HepG2 (cell line): ENCODE measurements at regions not wholly inside any gene's neighbourhood (a gene's known extent, or its start where the extent isn't known, plus 50 kb on each side); places are given as distances from the start of the nearest gene placed in this dataset.

Experiments used
- CEBPG ChIP-seq: IDR thresholded peaks from 2 replicates; pipeline ENCODE4 v1.6.1; 2016
- CHCHD3 ChIP-seq: sonication (generic); formaldehyde crosslinking; IDR thresholded peaks from 2 replicates; pipeline ENCODE4 v1.8.0; 2022; ENCODE audit warnings: mild to moderate bottlenecking, missing genetic modification reagents, moderate library complexity
- CREB1 ChIP-seq, 2 experiments: fragments of 450-650 bp in 1 of 2; IDR thresholded peaks; 2 replicates each; pipeline ENCODE4 v1.6.1; 2016 to 2017; ENCODE audit warnings: control low read depth in 1 of 2, mild to moderate bottlenecking in 1 of 2, missing compliant biosample characterization in 1 of 2, missing genetic modification characterization in 1 of 2
- DPF2 ChIP-seq: sonication (generic); formaldehyde crosslinking; IDR thresholded peaks from 2 replicates; pipeline ENCODE4 v1.4.0; 2020; ENCODE audit warnings: mild to moderate bottlenecking, low read depth, missing genetic modification reagents, borderline replicate concordance
- GTF3A ChIP-seq: sonication (generic); formaldehyde crosslinking; conservative IDR thresholded peaks from 2 replicates; pipeline ENCODE4 v1.4.0; 2020; ENCODE audit warnings: mild to moderate bottlenecking, missing genetic modification reagents
- HNRNPH1 ChIP-seq: fragments of 200-400 bp; formaldehyde crosslinking; optimal IDR thresholded peaks from 2 replicates; pipeline ENCODE3; 2017; ENCODE audit warnings: mild to moderate bottlenecking, low read depth, low read length
- KDM5B ChIP-seq: sonication (generic); formaldehyde crosslinking; IDR thresholded peaks from 2 replicates; pipeline ENCODE4 v1.4.0; 2020; ENCODE audit warnings: missing genetic modification reagents, mild to moderate bottlenecking, borderline replicate concordance
- MED1 ChIP-seq: sonication (generic); formaldehyde crosslinking; IDR thresholded peaks from 2 replicates; pipeline ENCODE4 v1.4.0; 2020; ENCODE audit warnings: missing genetic modification reagents
- MLLT10 ChIP-seq: sonication (generic); formaldehyde crosslinking; IDR thresholded peaks from 2 replicates; pipeline ENCODE4 v1.4.0; 2020; ENCODE audit warnings: missing genetic modification reagents
- MXD4 ChIP-seq: IDR thresholded peaks from 2 replicates; pipeline ENCODE4 v1.6.1; 2016; ENCODE audit warnings: mild to moderate bottlenecking, missing biosample characterization, missing genetic modification reagents
- NPAS2 ChIP-seq: sonication (generic); formaldehyde crosslinking; IDR thresholded peaks from 2 replicates; pipeline ENCODE4 v1.8.0; 2022; ENCODE audit warnings: mild to moderate bottlenecking, missing genetic modification reagents, borderline replicate concordance
- NR2C2 ChIP-seq: sonication (generic); formaldehyde crosslinking; IDR thresholded peaks from 2 replicates; pipeline ENCODE4 v1.4.0; 2020; ENCODE audit warnings: missing genetic modification reagents, mild to moderate bottlenecking, moderate library complexity, borderline replicate concordance
- RBM22 ChIP-seq: fragments of 200-400 bp; formaldehyde crosslinking; optimal IDR thresholded peaks from 2 replicates; pipeline ENCODE3; 2017; ENCODE audit warnings: mild to moderate bottlenecking, low read length, moderate library complexity
- RFXANK ChIP-seq: IDR thresholded peaks from 2 replicates; pipeline ENCODE4 v1.6.1; 2016
- RORA ChIP-seq: sonication (generic); formaldehyde crosslinking; IDR thresholded peaks from 2 replicates; pipeline ENCODE4 v1.5.0; 2020; ENCODE audit warnings: mild to moderate bottlenecking, missing genetic modification reagents, moderate library complexity
- SNRNP70 ChIP-seq: fragments of 200-400 bp; formaldehyde crosslinking; IDR thresholded peaks from 2 replicates; pipeline ENCODE4 v1.6.1; 2017; ENCODE audit warnings: mild to moderate bottlenecking, low read depth, low read length, moderate library complexity
- SP2 ChIP-seq: sonication (generic); formaldehyde crosslinking; IDR thresholded peaks from 2 replicates; pipeline ENCODE4 v1.5.1; 2020; ENCODE audit warnings: mild to moderate bottlenecking, missing genetic modification reagents
- SP5 ChIP-seq: IDR thresholded peaks from 2 replicates; pipeline ENCODE4 v1.6.1; 2016; ENCODE audit warnings: low read depth, borderline replicate concordance
- SRSF4 ChIP-seq: fragments of 200-400 bp; formaldehyde crosslinking; IDR thresholded peaks from one replicate; pipeline ENCODE4 v1.6.1; 2018; ENCODE audit warnings: mild to moderate bottlenecking, low read depth, low read length, moderate library complexity; ENCODE audit not compliant: poor library complexity, severe bottlenecking
- TAF15 ChIP-seq: fragments of 200-400 bp; formaldehyde crosslinking; IDR thresholded peaks from one replicate; pipeline ENCODE4 v1.6.1; 2018; ENCODE audit warnings: mild to moderate bottlenecking, low read depth, low read length; ENCODE audit not compliant: poor library complexity, severe bottlenecking
- ZIK1 ChIP-seq: sonication (generic); formaldehyde crosslinking; IDR thresholded peaks from 2 replicates; pipeline ENCODE4 v1.5.0; 2020; ENCODE audit warnings: mild to moderate bottlenecking, low read depth, missing genetic modification reagents, borderline replicate concordance
- ZNF253 ChIP-seq: sonication (generic); formaldehyde crosslinking; IDR thresholded peaks from 2 replicates; pipeline ENCODE4 v1.8.0; 2022; ENCODE audit warnings: mild to moderate bottlenecking, missing genetic modification reagents, borderline replicate concordance
- ZNF432 ChIP-seq: sonication (generic); formaldehyde crosslinking; IDR thresholded peaks from 2 replicates; pipeline ENCODE4 v1.5.0; 2020; ENCODE audit warnings: missing genetic modification reagents, mild to moderate bottlenecking, borderline replicate concordance
- ZNF546 ChIP-seq: sonication (generic); formaldehyde crosslinking; conservative IDR thresholded peaks from 2 replicates; pipeline ENCODE4 v1.8.1; 2023; ENCODE audit warnings: mild to moderate bottlenecking, missing genetic modification reagents
- ZSCAN12 ChIP-seq: sonication (generic); formaldehyde crosslinking; IDR thresholded peaks from 2 replicates; pipeline ENCODE4 v1.9.0; 2021; ENCODE audit warnings: mild to moderate bottlenecking, missing genetic modification reagents
- TF ChIP-seq, protein P1 (sequence below): sonication (generic); formaldehyde crosslinking; IDR thresholded peaks from 2 replicates; pipeline ENCODE4 v1.4.0; 2020; ENCODE audit warnings: missing genetic modification reagents
- TF ChIP-seq, protein P2 (sequence below): sonication (generic); IDR thresholded peaks from 2 replicates; pipeline ENCODE4 v1.6.1; 2016; ENCODE audit warnings: low read depth, borderline replicate concordance
- TF ChIP-seq, protein P3 (sequence below): IDR thresholded peaks from 2 replicates; pipeline ENCODE4 v1.6.1; 2016; ENCODE audit warnings: low read depth, borderline replicate concordance

DNA sequence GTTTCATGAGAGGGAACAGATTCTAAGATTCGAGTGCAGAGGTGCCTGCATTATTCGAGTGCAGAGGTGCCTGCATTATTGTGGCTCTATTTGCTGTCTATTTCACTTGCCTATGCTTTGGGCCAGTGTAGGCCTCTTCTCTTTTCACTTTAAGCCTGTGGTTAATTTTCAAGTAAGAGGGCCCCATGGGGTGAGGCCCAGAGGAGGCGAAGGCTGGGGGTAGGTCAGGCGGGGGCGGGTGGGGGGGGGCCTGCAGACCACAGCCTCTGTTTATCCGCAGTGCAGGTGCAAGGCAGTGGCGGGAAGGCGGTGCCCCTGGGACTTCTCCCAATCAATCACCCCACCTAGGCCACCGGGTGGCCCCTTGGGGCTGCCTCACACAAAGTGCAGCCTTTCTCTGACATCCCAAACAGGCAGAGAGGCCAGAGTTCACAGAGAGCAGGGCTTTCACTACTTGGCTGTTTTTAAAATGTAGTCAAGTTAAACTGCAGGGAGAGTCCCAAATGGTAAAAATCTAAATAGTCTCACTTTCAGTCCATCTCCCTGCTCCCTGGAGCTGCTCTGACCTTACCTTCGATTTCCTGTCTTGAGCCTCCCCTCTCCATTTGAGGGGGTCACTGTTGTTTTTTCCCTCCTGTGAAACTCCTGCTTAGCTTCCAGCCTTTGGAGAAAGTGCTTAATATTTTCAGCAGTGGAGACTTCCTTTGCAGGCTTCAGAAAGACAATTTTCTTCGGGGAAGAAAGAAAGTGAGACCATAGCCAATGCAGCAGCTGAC lies 249.0 kb downstream of the DLEU7 start (continued):
- TF ChIP-seq DPF2 (CRISPR knock-in tag) (no peak), MXD4 (CRISPR knock-in tag) (no peak), ZIK1 (CRISPR knock-in tag) (no peak), HNRNPH1 (no peak), RFXANK (CRISPR knock-in tag) (no peak), ZNF432 (CRISPR knock-in tag) (no peak), ZSCAN12 (no peak), SRSF4 (no peak), ZNF253 (no peak), SP5 (no peak), CEBPG (no peak), GTF3A (no peak), MED1 (0 out of 2 replicates have a peak, but pooled peaks have one; percentile 16), NPAS2 (CRISPR knock-in tag) (no peak), SNRNP70 (no peak), SP2 (no peak), CHCHD3 (CRISPR knock-in tag) (no peak), CREB1 (IDR thresholded peaks at IDR 0.05) (no peak), CREB1 (CRISPR knock-in tag; IDR thresholded peaks at IDR 0.05) (no peak), NR2C2 (no peak), RBM22 (no peak), MLLT10 (CRISPR knock-in tag) (no peak), ZNF546 (CRISPR knock-in tag) (no peak), TAF15 (no peak), RORA (CRISPR knock-in tag) (no peak), KDM5B (CRISPR knock-in tag) (no peak)
- TF ChIP-seq, protein P1, sequence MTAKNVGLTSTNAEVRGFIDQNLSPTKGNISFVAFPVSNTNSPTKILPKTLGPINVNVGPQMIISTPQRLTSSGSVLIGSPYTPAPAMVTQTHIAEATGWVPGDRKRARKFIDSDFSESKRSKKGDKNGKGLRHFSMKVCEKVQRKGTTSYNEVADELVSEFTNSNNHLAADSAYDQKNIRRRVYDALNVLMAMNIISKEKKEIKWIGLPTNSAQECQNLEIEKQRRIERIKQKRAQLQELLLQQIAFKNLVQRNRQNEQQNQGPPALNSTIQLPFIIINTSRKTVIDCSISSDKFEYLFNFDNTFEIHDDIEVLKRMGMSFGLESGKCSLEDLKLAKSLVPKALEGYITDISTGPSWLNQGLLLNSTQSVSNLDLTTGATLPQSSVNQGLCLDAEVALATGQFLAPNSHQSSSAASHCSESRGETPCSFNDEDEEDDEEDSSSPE, result no peak
- TF ChIP-seq, protein P2, sequence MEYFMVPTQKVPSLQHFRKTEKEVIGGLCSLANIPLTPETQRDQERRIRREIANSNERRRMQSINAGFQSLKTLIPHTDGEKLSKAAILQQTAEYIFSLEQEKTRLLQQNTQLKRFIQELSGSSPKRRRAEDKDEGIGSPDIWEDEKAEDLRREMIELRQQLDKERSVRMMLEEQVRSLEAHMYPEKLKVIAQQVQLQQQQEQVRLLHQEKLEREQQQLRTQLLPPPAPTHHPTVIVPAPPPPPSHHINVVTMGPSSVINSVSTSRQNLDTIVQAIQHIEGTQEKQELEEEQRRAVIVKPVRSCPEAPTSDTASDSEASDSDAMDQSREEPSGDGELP, result no peak
- TF ChIP-seq, protein P3, sequence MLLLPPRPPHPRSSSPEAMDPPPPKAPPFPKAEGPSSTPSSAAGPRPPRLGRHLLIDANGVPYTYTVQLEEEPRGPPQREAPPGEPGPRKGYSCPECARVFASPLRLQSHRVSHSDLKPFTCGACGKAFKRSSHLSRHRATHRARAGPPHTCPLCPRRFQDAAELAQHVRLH (CRISPR knock-in tag), result no peak
